RWPE2 (cell line): ENCODE measurements at regions not wholly inside any gene's neighbourhood (a gene's known extent, or its start where the extent isn't known, plus 50 kb on each side); places are given as distances from the start of the nearest gene placed in this dataset.
A peak's percentile ranks its signal among the peaks of the same experiment; 100 is the strongest.

Experiments
- ATAC-seq: fragments of 200-7000 bp; cut with Tn5 transposase; 3 replicates; pipeline ENCODE4 v1.9.1; 2021; ENCODE audit warnings: low read depth
- DNase-seq: peaks from one replicate; pipeline ENCODE4 v3.0.0-alpha.2; 2020; ENCODE audit warnings: low spot score
- H3K27ac ChIP-seq: fragments of 450-650 bp; 2 replicates; pipeline ENCODE4 v1.5.1; 2017; ENCODE audit warnings: mild to moderate bottlenecking; ENCODE audit not compliant: poor library complexity, severe bottlenecking
- H3K27me3 ChIP-seq: fragments of 250-450 bp; sonication (Bioruptor Pico); 2 replicates; pipeline ENCODE4 v1.5.1; 2021; ENCODE audit warnings: mild to moderate bottlenecking, moderate library complexity; ENCODE audit not compliant: insufficient read depth, poor library complexity, severe bottlenecking
- H3K36me3 ChIP-seq: fragments of 250-450 bp; sonication (Bioruptor Pico); 2 replicates; pipeline ENCODE4 v1.5.1; 2020; ENCODE audit warnings: low read depth, mild to moderate bottlenecking, moderate library complexity
- H3K4me1 ChIP-seq: fragments of 250-450 bp; sonication (Bioruptor Pico); 2 replicates; pipeline ENCODE4 v1.5.1; 2021; ENCODE audit warnings: mild to moderate bottlenecking, moderate library complexity; ENCODE audit not compliant: insufficient read depth, poor library complexity, severe bottlenecking
- H3K4me3 ChIP-seq: fragments of 250-450 bp; sonication (Bioruptor Pico); 2 replicates; pipeline ENCODE4 v1.5.1; 2021; ENCODE audit warnings: mild to moderate bottlenecking, moderate library complexity; ENCODE audit not compliant: severe bottlenecking
- H3K9me3 ChIP-seq: fragments of 250-450 bp; sonication (Bioruptor Pico); 2 replicates; pipeline ENCODE4 v1.5.1; 2021; ENCODE audit warnings: mild to moderate bottlenecking, moderate library complexity; ENCODE audit not compliant: severe bottlenecking
- TF ChIP-seq, protein P1 (sequence below): fragments of 450-650 bp; IDR thresholded peaks from one replicate; pipeline ENCODE4 v1.5.1; 2017; ENCODE audit warnings: mild to moderate bottlenecking, moderate library complexity; ENCODE audit not compliant: poor library complexity, severe bottlenecking

DNA sequence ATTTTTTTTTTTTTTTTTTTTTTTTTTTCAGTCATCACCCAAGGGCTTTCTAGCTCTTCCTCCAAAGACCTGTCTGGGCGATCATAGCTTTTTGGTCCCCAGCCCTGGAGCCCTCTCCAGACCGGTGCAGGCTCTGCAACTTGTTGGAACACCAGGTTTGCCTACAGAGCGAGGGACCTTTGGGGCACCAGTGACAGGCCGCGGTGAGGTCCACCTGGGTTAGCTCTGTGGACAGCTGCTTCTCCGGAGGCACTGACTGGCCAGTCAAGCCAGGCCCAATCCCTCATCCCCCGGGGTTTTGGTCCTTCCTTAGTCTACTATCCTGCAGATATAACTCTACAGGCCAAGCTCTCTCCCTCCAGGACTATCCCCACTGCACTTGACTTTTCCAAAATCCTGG is 86.8 kb upstream of the SMNDC1 start:
- Histone ChIP-seq H3K4me1 (peaks cover 17% of the 10 kb centered on the region), H3K27ac (no peak overlapping the region), H3K36me3 (no peaks in the 10 kb centered on the region), H3K9me3 (no peaks in the 10 kb centered on the region), H3K4me3 (no peak overlapping the region), H3K27me3 (no peaks in the 10 kb centered on the region)
- ATAC-seq (no peak), DNase-seq (no peak)
- TF ChIP-seq, protein P1, sequence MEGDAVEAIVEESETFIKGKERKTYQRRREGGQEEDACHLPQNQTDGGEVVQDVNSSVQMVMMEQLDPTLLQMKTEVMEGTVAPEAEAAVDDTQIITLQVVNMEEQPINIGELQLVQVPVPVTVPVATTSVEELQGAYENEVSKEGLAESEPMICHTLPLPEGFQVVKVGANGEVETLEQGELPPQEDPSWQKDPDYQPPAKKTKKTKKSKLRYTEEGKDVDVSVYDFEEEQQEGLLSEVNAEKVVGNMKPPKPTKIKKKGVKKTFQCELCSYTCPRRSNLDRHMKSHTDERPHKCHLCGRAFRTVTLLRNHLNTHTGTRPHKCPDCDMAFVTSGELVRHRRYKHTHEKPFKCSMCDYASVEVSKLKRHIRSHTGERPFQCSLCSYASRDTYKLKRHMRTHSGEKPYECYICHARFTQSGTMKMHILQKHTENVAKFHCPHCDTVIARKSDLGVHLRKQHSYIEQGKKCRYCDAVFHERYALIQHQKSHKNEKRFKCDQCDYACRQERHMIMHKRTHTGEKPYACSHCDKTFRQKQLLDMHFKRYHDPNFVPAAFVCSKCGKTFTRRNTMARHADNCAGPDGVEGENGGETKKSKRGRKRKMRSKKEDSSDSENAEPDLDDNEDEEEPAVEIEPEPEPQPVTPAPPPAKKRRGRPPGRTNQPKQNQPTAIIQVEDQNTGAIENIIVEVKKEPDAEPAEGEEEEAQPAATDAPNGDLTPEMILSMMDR = no peak

DNA sequence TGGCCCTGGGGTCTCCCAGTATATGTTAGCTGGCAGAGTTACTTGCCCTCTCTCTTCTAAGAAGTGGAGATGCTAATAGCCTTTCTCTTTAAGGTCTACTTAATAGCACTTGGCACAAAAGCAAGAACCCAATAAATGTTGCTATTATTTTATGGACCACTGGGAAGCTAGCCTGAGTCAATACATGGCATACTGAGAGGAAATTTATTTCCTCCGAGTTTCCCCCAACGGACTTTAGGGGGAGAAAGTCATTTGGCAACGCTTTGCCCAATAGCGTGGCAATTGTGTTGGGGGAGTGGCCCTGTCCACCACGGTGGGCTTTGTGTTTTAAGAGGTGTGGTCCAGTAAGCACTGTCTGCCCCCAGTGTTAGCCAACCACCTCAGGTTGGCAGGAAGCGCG is 87.4 kb upstream of the SMNDC1 start:
- ATAC-seq (no peak), DNase-seq (no peak)
- peak overlapping the region; percentile 10 for H3K27ac ChIP-seq
- TF ChIP-seq, protein P1 = no peak
- peaks cover 17% of the 10 kb centered on the region for H3K4me1 ChIP-seq
- H3K9me3 ChIP-seq = no peaks in the 10 kb centered on the region
- no peak overlapping the region for H3K4me3 ChIP-seq
- no peaks in the 10 kb centered on the region for H3K36me3 ChIP-seq
- H3K27me3 ChIP-seq = no peaks in the 10 kb centered on the region

DNA sequence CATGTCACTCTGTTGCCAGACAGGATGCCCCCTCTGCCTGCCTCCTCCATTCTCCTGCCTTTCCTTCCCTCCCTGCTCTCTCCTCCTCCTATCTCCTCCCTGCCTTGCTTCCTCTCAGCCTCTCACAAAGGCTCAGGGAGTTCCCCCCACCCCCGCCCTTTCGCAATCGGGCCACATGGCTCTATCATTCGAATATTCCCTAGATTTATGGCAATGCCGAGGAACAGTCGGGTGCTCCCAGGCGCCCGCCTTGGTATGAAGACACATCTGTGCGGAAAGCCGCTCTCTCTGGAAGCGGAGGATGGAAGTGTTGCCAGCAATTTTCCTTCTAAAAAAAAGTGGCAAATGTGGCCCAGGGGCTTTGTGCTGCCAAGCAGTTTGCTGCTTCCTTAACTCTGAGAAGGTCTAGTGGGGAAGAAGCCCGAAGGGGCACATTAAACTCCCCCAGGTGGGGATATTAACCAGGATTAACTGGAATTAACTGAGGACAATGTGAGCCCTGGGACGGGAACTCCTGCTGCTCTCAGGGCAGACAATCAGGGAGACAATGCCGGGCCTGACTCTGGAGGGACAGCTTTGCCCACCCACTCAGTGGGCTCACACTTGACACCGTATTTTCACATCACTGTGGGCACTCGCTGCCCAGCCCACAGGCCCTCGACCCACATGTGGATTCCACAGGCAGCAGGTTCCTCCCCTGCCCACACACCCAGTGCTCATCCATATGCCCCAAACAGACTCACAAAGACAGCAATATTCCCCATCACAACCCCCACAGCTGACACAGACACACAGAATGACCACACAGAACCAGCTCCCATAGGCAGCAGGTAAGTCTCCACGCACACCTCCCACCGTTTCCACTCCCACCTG is 88.4 kb upstream of the SMNDC1 start:
- H3K4me3 ChIP-seq = no peak overlapping the region
- no peaks in the 10 kb centered on the region for H3K36me3 ChIP-seq
- H3K27ac ChIP-seq = peak overlapping the region; percentile 10
- no peaks in the 10 kb centered on the region for H3K27me3 ChIP-seq
- DNase-seq (no peak), ATAC-seq (no peak; the same call in 2 of the 3 replicates)
- peaks cover 23% of the 10 kb centered on the region for H3K4me1 ChIP-seq
- TF ChIP-seq, protein P1 = no peak
- H3K9me3 ChIP-seq = no peaks in the 10 kb centered on the region

DNA sequence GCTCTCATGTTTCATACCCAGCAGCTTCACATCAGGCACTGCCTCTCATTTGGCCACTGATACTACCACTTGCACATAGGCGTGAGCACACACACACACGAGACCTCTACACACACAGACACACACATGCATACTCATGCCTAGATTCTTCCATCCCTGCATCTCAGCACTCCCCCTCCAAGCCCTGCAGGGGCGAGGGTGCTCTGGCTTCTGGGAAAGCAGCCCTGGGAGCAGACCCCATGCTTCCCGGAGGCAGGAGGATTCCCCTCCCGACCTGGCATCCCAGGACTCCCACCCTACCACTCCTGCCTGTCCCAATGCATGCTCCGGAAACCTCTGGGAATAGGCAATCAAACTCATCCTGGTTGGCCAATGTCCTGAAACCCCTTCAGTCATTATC is 89.1 kb upstream of the SMNDC1 start:
- no peak for ATAC-seq
- Histone ChIP-seq H3K36me3 (no peaks in the 10 kb centered on the region), H3K27ac (no peak overlapping the region), H3K4me1 (peaks cover 28% of the 10 kb centered on the region), H3K4me3 (no peak overlapping the region), H3K9me3 (no peaks in the 10 kb centered on the region), H3K27me3 (no peaks in the 10 kb centered on the region)
- no peak for DNase-seq
- TF ChIP-seq, protein P1 = no peak

DNA sequence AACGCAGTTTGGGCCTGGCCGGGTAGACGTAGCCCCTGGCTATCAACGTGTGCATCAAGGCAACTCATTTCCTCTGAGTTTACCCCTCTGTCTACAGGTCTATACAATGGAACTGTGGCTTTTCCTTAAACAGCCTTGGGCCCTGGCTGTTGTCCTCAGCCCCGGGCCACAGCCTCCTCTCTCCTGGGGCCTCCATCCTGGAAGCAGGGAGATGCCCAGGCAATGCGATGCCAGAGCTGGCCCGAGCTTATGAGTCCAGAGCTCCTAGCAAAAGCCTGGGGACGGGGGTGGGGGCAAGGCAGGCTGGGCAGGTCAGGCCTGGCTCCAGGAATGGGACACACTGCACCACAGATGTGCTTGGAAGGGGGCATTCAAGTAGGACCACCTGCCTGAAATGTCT is 89.6 kb upstream of the SMNDC1 start:
- Histone ChIP-seq H3K27ac (no peak overlapping the region), H3K4me3 (no peak overlapping the region), H3K4me1 (peaks cover 31% of the 10 kb centered on the region), H3K36me3 (no peaks in the 10 kb centered on the region), H3K27me3 (no peaks in the 10 kb centered on the region), H3K9me3 (no peaks in the 10 kb centered on the region)
- ATAC-seq (no peak), DNase-seq (no peak)
- TF ChIP-seq, protein P1 = no peak
